MCF 10A (cell line): ENCODE measurements at regions not wholly inside any gene's neighbourhood (a gene's known extent, or its start where the extent isn't known, plus 50 kb on each side); places are given as distances from the start of the nearest gene placed in this dataset.

Source experiments
- BruUV-seq: library from RNA; stranded (reverse); fragments of 400-500 nt; replicated peaks from 2 replicates; lab custom pipeline; 2021; lab: Mats Ljungman, UMichigan
- CTCF ChIA-PET: fragments of 300-600 bp; sonication (Branson Sonifier 250); formaldehyde crosslinking; extraction: SDS; loops from one replicate; lab custom pipeline; 2021; ENCODE audit warnings: antibody characterized with exemption, inconsistent platforms; lab: Yijun Ruan, JAX
- POLR2A ChIA-PET: fragments of 300-600, 350-650 bp; sonication (Branson Sonifier 250); formaldehyde crosslinking; extraction: SDS; loops from one replicate; lab custom pipeline; 2020; ENCODE audit warnings: antibody characterized with exemption, inconsistent platforms; lab: Yijun Ruan, JAX
- DNase-seq: peaks from one replicate; pipeline ENCODE4 v3.0.0-alpha.2; 2018; ENCODE audit not compliant: unreplicated experiment
- H3K27ac Mint-ChIP-seq: one replicate; pipeline ENCODE4 v1.8.0; 2022; ENCODE audit warnings: mild to moderate bottlenecking, low read depth, mixed read lengths; ENCODE audit not compliant: unreplicated experiment
- H3K27me3 Mint-ChIP-seq: one replicate; pipeline ENCODE4 v1.8.0; 2022; ENCODE audit warnings: mixed read lengths; ENCODE audit not compliant: insufficient read depth, unreplicated experiment
- H3K36me3 Mint-ChIP-seq: one replicate; pipeline ENCODE4 v1.8.0; 2022; ENCODE audit warnings: mild to moderate bottlenecking, moderate library complexity, mixed read lengths; ENCODE audit not compliant: insufficient read depth, unreplicated experiment
- H3K4me1 Mint-ChIP-seq: one replicate; pipeline ENCODE4 v1.8.0; 2022; ENCODE audit warnings: mixed read lengths; ENCODE audit not compliant: insufficient read depth, unreplicated experiment
- H3K4me3 Mint-ChIP-seq: one replicate; pipeline ENCODE4 v1.8.0; 2022; ENCODE audit warnings: mild to moderate bottlenecking, moderate library complexity, mixed read lengths; ENCODE audit not compliant: unreplicated experiment
- H3K9me3 Mint-ChIP-seq: one replicate; pipeline ENCODE4 v1.8.0; 2022; ENCODE audit warnings: mixed read lengths; ENCODE audit not compliant: unreplicated experiment
- intact Hi-C: fragments of 100-400 bp; cut with micrococcal nuclease; formaldehyde crosslinking; loops from 2 replicates; pipeline ENCODE4 v1.14.1; 2022
- TF ChIP-seq, protein P1 (sequence below): fragments of 200-600 bp; IDR thresholded peaks from one replicate; pipeline ENCODE4 v1.8.0; 2022; ENCODE audit warnings: antibody characterized with exemption, mild to moderate bottlenecking; ENCODE audit not compliant: unreplicated experiment

DNA sequence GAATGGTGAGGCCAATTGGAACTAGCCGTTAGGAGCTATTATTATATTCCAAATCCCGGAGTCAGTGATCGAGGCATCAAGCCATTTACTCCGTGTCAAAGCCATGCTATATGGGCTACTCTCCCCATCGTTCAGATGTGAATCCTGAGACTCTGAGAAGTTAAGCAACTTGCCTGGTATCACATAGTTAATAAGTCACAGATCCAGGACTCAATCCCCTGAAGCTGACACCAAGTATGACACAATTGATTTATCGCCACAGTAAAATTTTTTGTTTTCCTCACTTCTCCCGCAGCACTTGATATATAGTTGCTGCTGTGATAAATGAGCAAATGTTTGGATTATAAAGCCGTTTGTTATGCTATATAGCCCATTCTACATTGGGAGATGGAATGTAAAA is 50.8 kb upstream of the TSHZ2 start:
- ChIA-PET POLR2A (interaction anchor here (1.0 to 4.2 kb wide), 4 partner anchors 22 to 171 kb away, joined by 3 to 16 read pairs (median 4); no protein-coding TSS in a partner anchor), CTCF (interaction anchor here (0.7 to 1.4 kb wide), 3 partner anchors 10 to 173 kb away, joined by 3 to 5 read pairs (median 4); no protein-coding TSS in a partner anchor)
- no TSS peak for BruUV-seq
- Mint-ChIP-seq H3K4me1 (peaks cover 41% of the 10 kb centered on the region), H3K36me3 (no peaks in the 10 kb centered on the region), H3K27me3 (no peaks in the 10 kb centered on the region), H3K9me3 (no peaks in the 10 kb centered on the region), H3K27ac (no peak overlapping the region), H3K4me3 (no peak overlapping the region)
- TF ChIP-seq, protein P1, sequence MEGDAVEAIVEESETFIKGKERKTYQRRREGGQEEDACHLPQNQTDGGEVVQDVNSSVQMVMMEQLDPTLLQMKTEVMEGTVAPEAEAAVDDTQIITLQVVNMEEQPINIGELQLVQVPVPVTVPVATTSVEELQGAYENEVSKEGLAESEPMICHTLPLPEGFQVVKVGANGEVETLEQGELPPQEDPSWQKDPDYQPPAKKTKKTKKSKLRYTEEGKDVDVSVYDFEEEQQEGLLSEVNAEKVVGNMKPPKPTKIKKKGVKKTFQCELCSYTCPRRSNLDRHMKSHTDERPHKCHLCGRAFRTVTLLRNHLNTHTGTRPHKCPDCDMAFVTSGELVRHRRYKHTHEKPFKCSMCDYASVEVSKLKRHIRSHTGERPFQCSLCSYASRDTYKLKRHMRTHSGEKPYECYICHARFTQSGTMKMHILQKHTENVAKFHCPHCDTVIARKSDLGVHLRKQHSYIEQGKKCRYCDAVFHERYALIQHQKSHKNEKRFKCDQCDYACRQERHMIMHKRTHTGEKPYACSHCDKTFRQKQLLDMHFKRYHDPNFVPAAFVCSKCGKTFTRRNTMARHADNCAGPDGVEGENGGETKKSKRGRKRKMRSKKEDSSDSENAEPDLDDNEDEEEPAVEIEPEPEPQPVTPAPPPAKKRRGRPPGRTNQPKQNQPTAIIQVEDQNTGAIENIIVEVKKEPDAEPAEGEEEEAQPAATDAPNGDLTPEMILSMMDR: no peak
- DNase-seq: no peak
- intact Hi-C loops: no loop called here

DNA sequence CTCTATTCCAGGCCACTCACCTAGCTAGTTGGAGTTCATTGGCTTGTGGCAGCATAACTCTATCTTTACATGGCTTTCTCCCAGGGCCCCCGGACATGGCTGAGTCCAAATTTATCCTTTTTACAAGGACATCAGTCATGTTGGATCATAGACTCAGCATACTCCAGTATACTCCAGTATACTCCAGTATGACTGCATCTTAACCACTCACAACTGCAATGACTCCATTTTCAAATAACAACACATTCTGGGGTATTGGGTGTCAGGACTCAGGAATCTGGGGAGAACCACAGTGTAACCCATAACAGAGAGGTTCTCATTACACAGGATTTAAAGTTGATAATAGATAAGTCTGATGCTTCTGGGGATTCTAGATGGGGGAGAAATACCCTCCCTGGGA is 53.8 kb upstream of the TSHZ2 start:
- POLR2A ChIA-PET: interaction anchor here (1.1 to 1.7 kb wide), 2 partner anchors 21 to 25 kb away, joined by 3 to 4 read pairs; no protein-coding TSS in a partner anchor
- BruUV-seq: no TSS peak
- CTCF ChIA-PET: interaction anchor here (0.6 to 1.4 kb wide), 3 partner anchors 25 to 1284 kb away, joined by 3 read pairs; no protein-coding TSS in a partner anchor
- TF ChIP-seq, protein P1: no peak
- no peaks in the 10 kb centered on the region for H3K36me3 Mint-ChIP-seq
- H3K4me3 Mint-ChIP-seq: no peak overlapping the region
- no peak for DNase-seq
- no peaks in the 10 kb centered on the region for H3K27me3 Mint-ChIP-seq
- peaks cover 4% of the 10 kb centered on the region for H3K9me3 Mint-ChIP-seq
- intact Hi-C loops: no loop called here
- H3K27ac Mint-ChIP-seq: no peak overlapping the region
- peaks cover 13% of the 10 kb centered on the region for H3K4me1 Mint-ChIP-seq

DNA sequence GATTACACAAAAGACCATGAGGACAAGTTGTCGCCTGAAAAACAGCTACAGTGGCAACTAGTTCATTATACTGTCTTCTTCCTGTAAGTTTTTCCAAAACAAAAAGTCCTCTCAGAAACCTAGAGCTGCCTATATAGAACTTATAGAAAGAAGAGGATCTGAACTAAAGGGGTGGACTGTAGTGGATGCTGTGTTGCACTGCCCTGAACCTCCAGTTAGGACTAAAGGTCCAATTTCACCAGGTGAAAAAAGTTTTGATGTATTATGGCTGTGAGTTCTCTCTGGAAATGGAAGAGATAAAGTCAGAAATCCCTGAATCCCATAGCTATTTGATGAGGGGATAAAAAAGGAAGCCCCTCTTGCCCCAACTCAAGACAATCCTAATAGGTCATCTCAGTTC is 56.6 kb upstream of the TSHZ2 start:
- ChIA-PET POLR2A (interaction anchor here (0.6 to 1.0 kb wide), 3 partner anchors 28 to 803 kb away, joined by 3 read pairs; no protein-coding TSS in a partner anchor), CTCF (interaction anchor here (0.6 kb wide), 2 partner anchors 140 to 841 kb away, joined by 3 to 4 read pairs; no protein-coding TSS in a partner anchor)
- H3K36me3 Mint-ChIP-seq: no peaks in the 10 kb centered on the region

DNA sequence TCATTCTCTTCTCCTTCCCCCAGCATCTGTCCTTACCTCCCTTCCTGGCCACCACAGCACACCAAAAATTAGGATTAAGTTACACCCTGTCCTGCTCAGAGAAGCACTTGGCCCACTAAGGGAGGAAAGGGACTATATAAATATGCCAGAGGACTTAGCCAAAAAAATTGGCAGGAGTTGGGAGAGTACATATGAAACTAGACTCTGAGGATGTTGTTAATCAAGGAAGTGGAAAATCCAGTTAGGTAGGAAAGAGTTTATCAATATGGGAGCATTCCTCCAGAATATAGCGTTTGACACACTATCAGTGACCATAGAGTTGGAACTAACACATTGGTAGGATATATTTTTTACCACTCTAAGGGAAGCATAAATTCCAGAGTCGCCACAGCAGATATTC is 57.3 kb upstream of the TSHZ2 start:
- no peak overlapping the region for H3K27ac Mint-ChIP-seq
- intact Hi-C loops: no loop called here
- no TSS peak for BruUV-seq
- POLR2A ChIA-PET: interaction anchor here (1.0 kb wide), 2 partner anchors 29 to 43 kb away, joined by 3 read pairs; no protein-coding TSS in a partner anchor
- no peaks in the 10 kb centered on the region for H3K27me3 Mint-ChIP-seq
- H3K9me3 Mint-ChIP-seq: peaks cover 7% of the 10 kb centered on the region
- CTCF ChIA-PET: interaction anchor here (0.6 to 0.9 kb wide), 3 partner anchors 9 to 315 kb away, joined by 3 to 4 read pairs (median 4); no protein-coding TSS in a partner anchor
- TF ChIP-seq, protein P1: no peak
- H3K36me3 Mint-ChIP-seq: no peaks in the 10 kb centered on the region
- DNase-seq: no peak
- no peaks in the 10 kb centered on the region for H3K4me1 Mint-ChIP-seq
- no peak overlapping the region for H3K4me3 Mint-ChIP-seq

More for the DNA sequence above, 56.6 kb upstream of the TSHZ2 start:
- intact Hi-C loops: no loop called here
- Mint-ChIP-seq H3K9me3 (peaks cover 7% of the 10 kb centered on the region), H3K4me1 (no peaks in the 10 kb centered on the region), H3K4me3 (no peak overlapping the region), H3K27ac (no peak overlapping the region), H3K27me3 (no peaks in the 10 kb centered on the region)
- no TSS peak for BruUV-seq
- TF ChIP-seq, protein P1: no peak
- DNase-seq: no peak
